Activated CD4-positive, alpha-beta memory T cell treated with anti-CD3 and anti-CD28 coated beads, Interleukin-2, amount 10 ng/mL, durations not matched to agents 7 days and 5 days (primary cell): ENCODE measurements at regions not wholly inside any gene's neighbourhood (a gene's known extent, or its start where the extent isn't known, plus 50 kb on each side); places are given as distances from the start of the nearest gene placed in this dataset.
"Not testable (repeated sequence)": the region's sequence is repeated elsewhere in the genome, so short reads cannot be mapped to it uniquely, and the experiment has no call there.

Source experiments
- CTCF ChIA-PET: fragments of 350-600 bp; sonication (Branson Sonifier 250); formaldehyde crosslinking; loops from one replicate; lab custom pipeline; 2021; ENCODE audit warnings: antibody characterized with exemption, inconsistent platforms; lab: Charles Lee
- POLR2A ChIA-PET: fragments of 350-600 bp; sonication (Branson Sonifier 250); formaldehyde crosslinking; loops from one replicate; lab custom pipeline; 2021; ENCODE audit warnings: antibody characterized with exemption; lab: Charles Lee
- DNase-seq: peaks from one replicate; pipeline ENCODE4 v3.0.0-alpha.2; 2020
- H3K27ac Mint-ChIP-seq: one replicate; pipeline ENCODE4 v1.8.0; 2021; ENCODE audit warnings: mild to moderate bottlenecking, mixed read lengths
- H3K27me3 Mint-ChIP-seq: one replicate; pipeline ENCODE4 v1.8.0; 2021; ENCODE audit warnings: mixed read lengths
- H3K36me3 Mint-ChIP-seq: one replicate; pipeline ENCODE4 v1.8.0; 2021; ENCODE audit warnings: low read depth, mixed read lengths
- H3K4me1 Mint-ChIP-seq: one replicate; pipeline ENCODE4 v1.8.0; 2021; ENCODE audit warnings: mixed read lengths
- H3K4me3 Mint-ChIP-seq: one replicate; pipeline ENCODE4 v1.8.0; 2021; ENCODE audit warnings: mild to moderate bottlenecking, mixed read lengths
- H3K9me3 Mint-ChIP-seq: one replicate; pipeline ENCODE4 v1.8.0; 2021; ENCODE audit warnings: mixed read lengths

DNA sequence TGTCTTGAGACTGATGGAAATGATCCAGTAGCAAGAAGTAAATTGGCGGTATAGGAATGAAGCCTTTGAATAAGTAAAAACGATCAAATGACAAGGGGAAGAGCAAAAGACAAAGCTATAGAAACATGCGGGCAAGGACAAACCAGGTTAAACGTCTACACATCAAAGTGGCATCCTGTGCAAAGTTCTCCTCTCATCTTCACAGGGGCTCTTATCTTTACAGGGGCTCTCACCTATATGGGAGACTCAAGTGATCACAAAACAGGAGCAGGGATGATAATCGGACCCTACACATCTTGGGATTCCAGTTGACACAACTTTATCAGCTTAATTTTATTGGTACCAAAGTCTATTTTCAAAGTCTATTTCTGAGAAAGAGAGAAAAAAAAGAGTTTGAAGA is 1778.9 kb upstream of the CELF4 start:
- H3K4me3 Mint-ChIP-seq: no peak overlapping the region
- no peak for DNase-seq
- no peaks in the 10 kb centered on the region for H3K27me3 Mint-ChIP-seq
- H3K9me3 Mint-ChIP-seq: peaks cover 17% of the 10 kb centered on the region
- H3K27ac Mint-ChIP-seq: no peak overlapping the region
- H3K4me1 Mint-ChIP-seq: no peaks in the 10 kb centered on the region
- POLR2A ChIA-PET: no interaction called here
- CTCF ChIA-PET: no interaction called here
- H3K36me3 Mint-ChIP-seq: no peaks in the 10 kb centered on the region

DNA sequence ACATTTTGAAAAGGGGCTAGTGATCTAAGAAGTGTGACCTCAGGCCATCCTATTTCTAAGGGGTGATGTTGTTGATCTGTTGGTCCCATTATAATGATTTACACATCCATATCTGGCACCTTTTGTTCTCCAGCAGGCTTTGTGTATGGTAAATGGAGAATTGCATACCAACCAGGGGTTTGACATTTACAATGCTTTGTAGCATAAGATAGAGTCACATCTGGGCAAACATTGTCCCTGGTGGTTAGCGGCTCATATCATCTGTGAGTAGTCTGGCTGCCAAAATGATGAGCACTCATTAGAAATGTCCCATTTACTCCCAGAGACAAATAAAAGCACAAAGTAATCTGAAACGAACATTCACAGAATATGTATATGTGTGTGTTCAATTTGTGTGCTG is 1775.5 kb upstream of the CELF4 start:
- Mint-ChIP-seq H3K36me3 (no peaks in the 10 kb centered on the region), H3K9me3 (peaks cover 21% of the 10 kb centered on the region), H3K4me3 (no peak overlapping the region), H3K27me3 (no peaks in the 10 kb centered on the region), H3K4me1 (no peaks in the 10 kb centered on the region), H3K27ac (no peak overlapping the region)
- no peak for DNase-seq
- POLR2A ChIA-PET: no interaction called here
- CTCF ChIA-PET: no interaction called here

DNA sequence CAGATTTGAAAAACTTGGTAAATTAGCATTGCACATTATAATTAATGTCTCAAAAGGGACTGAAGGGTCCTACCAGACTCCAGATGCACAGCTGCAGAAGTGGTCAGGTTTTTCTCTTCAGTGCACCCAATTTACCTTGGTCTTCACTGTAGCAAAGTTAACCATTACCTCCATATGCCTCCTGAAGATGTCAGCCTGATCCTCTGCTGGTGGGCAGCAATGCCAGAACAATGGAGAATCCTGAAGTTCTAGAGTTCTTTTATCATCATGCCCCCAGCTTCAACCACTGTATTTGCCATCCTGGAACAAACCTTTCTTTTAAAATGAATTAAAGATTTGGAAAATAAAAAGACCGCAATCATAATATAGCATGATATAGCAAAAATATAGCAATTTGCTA is 1774.8 kb upstream of the CELF4 start:
- H3K36me3 Mint-ChIP-seq: no peaks in the 10 kb centered on the region
- no peak overlapping the region for H3K27ac Mint-ChIP-seq
- H3K4me3 Mint-ChIP-seq: no peak overlapping the region
- POLR2A ChIA-PET: no interaction called here
- CTCF ChIA-PET: no interaction called here
- DNase-seq: no peak
- H3K4me1 Mint-ChIP-seq: no peaks in the 10 kb centered on the region
- H3K9me3 Mint-ChIP-seq: peaks cover 22% of the 10 kb centered on the region
- H3K27me3 Mint-ChIP-seq: no peaks in the 10 kb centered on the region

DNA sequence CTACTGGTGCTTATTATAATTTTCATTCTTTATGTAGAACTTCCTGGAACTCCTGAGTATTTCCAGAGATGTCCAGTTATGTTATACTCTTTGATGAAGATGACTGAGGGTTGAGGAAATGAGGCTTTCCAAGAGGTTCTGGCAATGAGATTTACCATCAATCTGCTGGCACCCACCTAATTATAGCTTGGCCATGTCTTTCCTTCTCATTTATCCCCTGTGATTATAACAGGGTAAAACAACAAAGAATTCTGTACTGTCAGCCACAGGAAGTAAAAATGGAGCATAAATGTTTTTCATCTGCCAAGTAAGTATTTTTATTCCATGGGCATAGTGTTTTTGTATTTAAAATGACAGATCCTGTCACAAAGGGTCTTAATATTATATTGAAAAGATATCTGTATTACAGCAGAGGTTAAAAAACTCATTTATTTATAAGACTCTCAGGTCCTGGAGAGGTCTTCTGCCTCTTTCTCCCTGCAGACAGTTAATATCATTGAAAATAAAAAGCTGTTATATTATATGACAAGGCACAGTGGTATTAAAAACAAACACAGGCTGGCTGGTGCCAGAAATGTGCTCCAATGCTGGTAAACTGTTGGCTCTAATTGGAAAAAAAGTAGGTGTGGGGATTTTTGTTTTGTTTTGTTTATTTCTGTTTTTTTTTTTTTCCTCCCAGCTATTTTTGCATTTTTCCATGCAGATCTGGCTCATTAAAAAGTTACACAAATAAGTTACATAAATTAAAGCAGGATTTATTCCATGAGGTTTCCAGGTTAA is 1764.1 kb upstream of the CELF4 start:
- Mint-ChIP-seq H3K9me3 (no peaks in the 10 kb centered on the region), H3K27ac (no peak overlapping the region), H3K4me1 (no peaks in the 10 kb centered on the region), H3K4me3 (no peak overlapping the region), H3K27me3 (no peaks in the 10 kb centered on the region), H3K36me3 (no peaks in the 10 kb centered on the region)
- POLR2A ChIA-PET: no interaction called here
- CTCF ChIA-PET: no interaction called here
- no peak for DNase-seq

DNA sequence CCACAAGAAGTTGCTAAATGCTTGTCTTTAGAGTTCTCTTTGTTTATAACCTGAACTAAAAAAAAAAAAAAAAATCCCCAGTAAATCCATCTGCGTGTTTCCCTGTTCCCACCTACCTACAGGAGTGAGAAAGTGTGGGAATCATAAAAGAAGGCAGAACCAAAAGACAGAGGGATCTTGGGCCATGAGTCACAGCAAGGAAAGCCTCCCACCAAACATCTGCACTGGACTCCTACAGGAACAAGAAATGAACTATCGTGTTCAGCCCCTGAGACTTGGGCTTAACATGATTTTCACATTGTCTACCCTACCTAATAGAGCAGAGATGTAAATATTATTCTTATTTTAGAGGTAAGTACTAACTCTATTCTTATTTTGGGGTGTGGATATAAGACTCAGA is 1761.2 kb upstream of the CELF4 start:
- Mint-ChIP-seq H3K4me1 (no peaks in the 10 kb centered on the region), H3K4me3 (no peak overlapping the region), H3K27ac (no peak overlapping the region), H3K27me3 (no peaks in the 10 kb centered on the region), H3K9me3 (no peaks in the 10 kb centered on the region), H3K36me3 (no peaks in the 10 kb centered on the region)
- no peak for DNase-seq
- CTCF ChIA-PET: no interaction called here
- POLR2A ChIA-PET: no interaction called here

DNA sequence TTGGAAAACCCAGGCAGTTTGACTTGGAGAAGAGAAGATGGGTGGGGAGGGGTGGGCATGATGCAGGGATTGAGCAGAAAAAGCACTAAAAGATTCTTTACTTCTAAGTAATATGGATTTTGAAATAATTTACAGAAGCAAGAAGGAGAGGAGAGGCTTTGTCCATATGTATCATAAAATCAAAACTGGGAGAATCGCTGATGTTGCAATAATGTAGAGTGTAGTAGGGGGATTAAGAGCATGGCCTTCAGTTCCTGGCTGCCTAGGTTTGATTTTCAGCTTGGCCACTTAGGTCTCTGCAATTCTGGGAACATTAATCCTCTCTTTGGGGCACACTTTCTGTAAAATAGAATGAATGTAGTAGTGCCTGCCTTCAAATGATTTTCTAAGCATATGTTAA is 1760.4 kb upstream of the CELF4 start:
- CTCF ChIA-PET: no interaction called here
- Mint-ChIP-seq H3K4me1 (no peaks in the 10 kb centered on the region), H3K36me3 (no peaks in the 10 kb centered on the region), H3K27me3 (no peaks in the 10 kb centered on the region), H3K4me3 (no peak overlapping the region), H3K27ac (no peak overlapping the region), H3K9me3 (no peaks in the 10 kb centered on the region)
- DNase-seq: no peak
- POLR2A ChIA-PET: no interaction called here

DNA sequence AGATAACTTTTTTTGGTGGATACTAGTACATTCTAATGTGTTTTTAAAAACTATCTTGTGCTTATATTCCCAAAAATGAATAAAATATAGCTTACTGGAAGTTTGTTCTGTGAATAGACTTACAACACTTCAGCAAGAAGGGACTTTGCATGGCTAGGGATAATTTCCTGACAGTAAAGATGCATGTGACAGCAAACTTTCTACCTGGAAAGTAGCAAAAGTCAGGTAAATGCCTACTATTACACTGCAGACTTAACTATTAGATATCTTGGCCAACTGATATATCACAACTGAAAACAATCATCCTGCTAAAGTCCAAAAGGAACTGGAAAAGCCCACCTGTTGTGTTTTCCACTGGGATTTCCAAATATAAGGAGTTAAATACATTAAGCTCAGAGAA is 1753.5 kb upstream of the CELF4 start:
- no peaks in the 10 kb centered on the region for H3K27me3 Mint-ChIP-seq
- CTCF ChIA-PET: no interaction called here
- no peak overlapping the region for H3K27ac Mint-ChIP-seq
- POLR2A ChIA-PET: no interaction called here
- DNase-seq: no peak
- H3K4me1 Mint-ChIP-seq: no peaks in the 10 kb centered on the region
- no peaks in the 10 kb centered on the region for H3K9me3 Mint-ChIP-seq
- H3K4me3 Mint-ChIP-seq: no peak overlapping the region
- H3K36me3 Mint-ChIP-seq: no peaks in the 10 kb centered on the region

DNA sequence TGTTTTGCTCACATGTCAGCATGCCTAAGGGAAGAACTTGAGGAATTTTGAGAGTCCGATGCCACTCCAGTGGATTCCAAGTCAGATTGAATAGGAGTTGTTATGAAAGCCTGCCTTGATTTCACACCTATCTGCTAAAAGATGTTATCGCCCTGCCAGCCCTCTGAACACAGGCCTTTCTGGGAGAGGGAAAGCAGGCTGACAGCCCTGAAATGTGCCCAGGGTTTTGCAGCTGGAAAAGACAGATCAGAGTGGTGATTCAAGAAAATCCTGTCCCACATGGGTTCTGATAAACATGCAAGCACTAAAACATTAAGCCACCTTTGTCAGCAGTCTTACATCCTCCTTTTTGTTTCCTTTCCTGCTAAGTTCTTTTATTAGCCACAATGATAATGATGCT is 1752.9 kb upstream of the CELF4 start:
- CTCF ChIA-PET: no interaction called here
- Mint-ChIP-seq H3K27me3 (no peaks in the 10 kb centered on the region), H3K9me3 (no peaks in the 10 kb centered on the region)

DNA sequence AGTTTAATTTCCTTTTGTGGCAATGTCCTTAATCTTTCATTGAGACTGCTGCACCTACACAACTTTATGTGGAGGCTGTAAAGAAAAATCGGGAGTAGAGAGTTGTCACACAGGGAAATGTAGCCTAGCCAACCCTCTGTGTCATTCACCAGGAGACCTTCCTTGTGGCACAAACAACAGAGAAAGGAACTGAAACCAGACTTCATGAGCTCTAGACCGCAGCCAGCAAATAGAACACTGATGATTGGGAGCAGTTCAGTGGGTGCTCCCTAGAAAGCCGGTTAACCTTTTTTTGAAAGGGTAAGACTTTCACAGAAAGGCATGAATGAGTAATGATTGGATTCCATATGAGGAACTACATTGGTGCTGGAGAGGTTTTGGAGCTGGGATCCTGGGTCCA is 1752.4 kb upstream of the CELF4 start:
- ChIA-PET CTCF (no interaction called here), POLR2A (no interaction called here)
- H3K36me3 Mint-ChIP-seq: no peaks in the 10 kb centered on the region
- no peaks in the 10 kb centered on the region for H3K9me3 Mint-ChIP-seq
- no peak overlapping the region for H3K27ac Mint-ChIP-seq
- no peaks in the 10 kb centered on the region for H3K27me3 Mint-ChIP-seq
- no peaks in the 10 kb centered on the region for H3K4me1 Mint-ChIP-seq
- DNase-seq: no peak
- H3K4me3 Mint-ChIP-seq: no peak overlapping the region

More for the DNA sequence above, 1752.9 kb upstream of the CELF4 start:
- Mint-ChIP-seq H3K4me1 (no peaks in the 10 kb centered on the region), H3K27ac (no peak overlapping the region), H3K36me3 (no peaks in the 10 kb centered on the region), H3K4me3 (no peak overlapping the region)
- POLR2A ChIA-PET: no interaction called here
- no peak for DNase-seq

DNA sequence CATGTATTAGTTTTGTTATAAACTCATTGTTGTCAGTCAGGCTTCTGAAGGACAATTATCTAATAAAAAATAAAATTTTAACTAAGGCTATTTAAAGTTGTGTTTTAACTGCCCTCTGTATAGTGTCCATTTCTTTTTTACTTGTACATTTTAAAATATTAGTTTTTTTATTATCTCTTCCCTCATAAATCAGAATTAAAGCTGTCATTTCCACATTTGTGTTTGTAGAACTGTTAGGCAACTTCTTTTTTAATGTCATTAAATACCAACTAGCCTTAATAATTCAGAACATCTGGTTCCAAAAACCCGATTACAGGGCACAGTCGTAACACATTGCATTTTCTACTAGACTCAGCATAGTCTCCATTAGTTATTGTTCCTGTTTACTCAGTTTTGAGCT is 1749.0 kb upstream of the CELF4 start:
- H3K27ac Mint-ChIP-seq: no peak overlapping the region
- no peaks in the 10 kb centered on the region for H3K27me3 Mint-ChIP-seq
- no peaks in the 10 kb centered on the region for H3K4me1 Mint-ChIP-seq
- H3K9me3 Mint-ChIP-seq: peaks cover 5% of the 10 kb centered on the region
- no peak for DNase-seq
- POLR2A ChIA-PET: no interaction called here
- no peaks in the 10 kb centered on the region for H3K36me3 Mint-ChIP-seq
- CTCF ChIA-PET: no interaction called here
- H3K4me3 Mint-ChIP-seq: no peak overlapping the region

DNA sequence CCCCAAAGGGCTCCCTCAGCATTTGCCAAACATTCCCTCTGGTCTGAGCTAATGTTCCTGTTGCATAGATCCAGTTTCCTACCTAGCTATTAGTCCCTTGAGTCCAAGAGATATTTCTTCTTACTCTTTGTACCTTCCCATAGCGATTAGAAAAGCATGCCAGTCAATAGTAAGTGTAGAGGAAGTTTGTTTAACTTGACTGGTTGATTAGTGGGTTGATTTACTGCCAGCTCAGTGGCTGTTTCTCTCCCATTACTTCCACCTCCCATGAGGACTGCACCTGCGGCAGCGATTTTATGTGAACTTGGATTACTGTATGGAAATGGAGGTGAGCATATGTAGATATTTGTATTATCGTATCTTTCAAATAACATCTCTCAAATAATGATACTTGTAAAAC is 1748.4 kb upstream of the CELF4 start:
- no peaks in the 10 kb centered on the region for H3K27me3 Mint-ChIP-seq
- no peak overlapping the region for H3K4me3 Mint-ChIP-seq
- H3K36me3 Mint-ChIP-seq: no peaks in the 10 kb centered on the region
- DNase-seq: no peak
- H3K4me1 Mint-ChIP-seq: no peaks in the 10 kb centered on the region
- no peak overlapping the region for H3K27ac Mint-ChIP-seq
- H3K9me3 Mint-ChIP-seq: peaks cover 5% of the 10 kb centered on the region
- POLR2A ChIA-PET: no interaction called here
- CTCF ChIA-PET: no interaction called here

DNA sequence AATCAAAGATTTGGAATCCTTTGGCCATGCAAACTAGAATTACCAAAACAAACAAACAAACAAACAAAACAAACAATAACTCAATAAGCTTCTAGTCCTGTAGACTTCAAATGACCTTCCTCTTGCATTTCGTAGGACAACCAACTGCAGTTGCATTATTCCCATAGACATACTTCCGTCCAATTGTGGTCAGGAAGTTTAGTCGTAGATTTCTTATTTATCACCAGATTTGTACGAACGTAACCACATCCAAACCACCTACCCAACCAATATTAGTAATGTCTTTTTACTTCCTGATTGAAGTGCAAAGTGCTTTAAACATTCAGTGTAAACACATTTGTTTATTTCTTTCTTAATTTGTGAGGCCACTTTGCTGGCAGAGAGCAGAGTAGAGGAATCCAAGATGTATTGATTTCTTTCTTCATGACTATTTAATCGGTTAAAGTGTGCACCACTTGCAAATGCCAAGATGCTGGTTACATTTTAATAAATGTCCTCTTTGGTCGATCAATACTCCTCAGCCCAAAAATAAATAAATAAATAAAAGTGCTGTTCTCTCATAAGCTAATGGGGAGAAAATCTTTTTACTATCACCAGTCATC is 1745.6 kb upstream of the CELF4 start:
- ChIA-PET POLR2A (no interaction called here), CTCF (no interaction called here)
- Mint-ChIP-seq H3K4me1 (no peaks in the 10 kb centered on the region), H3K36me3 (no peaks in the 10 kb centered on the region), H3K9me3 (peaks cover 9% of the 10 kb centered on the region), H3K27me3 (no peaks in the 10 kb centered on the region), H3K4me3 (no peak overlapping the region), H3K27ac (no peak overlapping the region)
- DNase-seq: no peak

DNA sequence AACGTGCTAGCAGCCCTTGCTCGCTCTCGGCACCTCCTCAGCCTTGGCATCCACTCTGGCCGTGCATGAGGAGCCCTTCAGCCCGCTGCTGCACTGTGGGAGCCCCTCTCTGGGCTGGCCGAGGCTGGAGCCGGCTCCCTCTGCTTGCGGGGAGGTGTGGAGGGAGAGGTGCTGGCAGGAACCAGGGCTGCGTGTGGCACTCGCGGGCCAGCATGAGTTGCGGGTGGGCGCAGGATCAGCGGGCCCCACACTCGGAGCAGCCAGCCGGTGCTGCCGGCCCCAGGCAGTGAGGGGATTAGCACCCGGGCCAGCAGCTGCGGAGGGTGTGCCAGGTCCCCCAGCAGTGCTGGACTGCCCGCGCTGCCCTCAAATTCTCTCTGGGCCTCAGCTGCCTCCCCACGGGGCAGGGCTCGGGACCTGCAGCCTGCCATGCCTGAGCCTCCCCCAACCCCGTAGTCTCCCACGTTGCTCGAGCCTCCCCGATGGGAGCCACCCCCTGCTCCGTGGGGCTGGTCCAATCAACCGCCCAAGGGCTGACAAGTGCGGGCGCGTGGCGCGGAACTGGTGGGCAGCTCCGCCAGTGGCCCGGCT is 1743.4 kb upstream of the CELF4 start:
- H3K9me3 Mint-ChIP-seq, H3K4me1 Mint-ChIP-seq, H3K27ac Mint-ChIP-seq, POLR2A ChIA-PET, DNase-seq, H3K36me3 Mint-ChIP-seq, H3K27me3 Mint-ChIP-seq, CTCF ChIA-PET, H3K4me3 Mint-ChIP-seq: not testable (repeated sequence)

DNA sequence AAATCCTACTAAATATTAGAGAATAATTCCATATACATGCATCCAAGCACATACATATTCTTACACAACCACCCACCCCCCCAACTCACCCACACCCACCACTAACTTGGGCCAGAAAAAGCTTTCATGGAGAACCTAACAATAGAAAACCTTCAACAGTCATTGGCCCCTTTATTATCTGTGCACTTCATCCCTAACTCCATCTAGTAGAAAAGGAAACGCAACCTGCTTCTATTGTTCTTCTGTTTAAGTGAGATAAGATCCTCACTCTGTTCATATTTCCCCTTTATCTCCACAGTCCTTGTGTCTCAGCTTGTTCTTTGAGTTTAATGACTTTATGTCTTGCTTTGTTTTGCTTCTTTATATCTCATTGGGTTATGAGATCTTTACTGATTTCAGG is 1740.2 kb upstream of the CELF4 start:
- POLR2A ChIA-PET: no interaction called here

More for the DNA sequence above, 1740.2 kb upstream of the CELF4 start:
- Mint-ChIP-seq H3K27me3 (no peaks in the 10 kb centered on the region), H3K4me1 (no peaks in the 10 kb centered on the region), H3K9me3 (peaks cover 6% of the 10 kb centered on the region), H3K4me3 (no peak overlapping the region), H3K36me3 (no peaks in the 10 kb centered on the region), H3K27ac (no peak overlapping the region)
- CTCF ChIA-PET: no interaction called here
- DNase-seq: no peak
